Esophagus (tissue), 2 donors: ENCODE measurements at regions not wholly inside any gene's neighbourhood (a gene's known extent, or its start where the extent isn't known, plus 50 kb on each side); places are given as distances from the start of the nearest gene placed in this dataset.

Experiments used
- H3K27ac ChIP-seq, 2 donors: one replicate each; pipeline ENCODE4 v1.5.1; 2013; ENCODE audit warnings: low read depth in 2 of 2, mild to moderate bottlenecking in 2 of 2, inconsistent platforms in 1 of 2, low read length in 1 of 2, moderate library complexity in 1 of 2
- H3K27me3 ChIP-seq, 2 donors: one replicate each; pipeline ENCODE4 v1.6.1; 2013; ENCODE audit warnings: low read length in 2 of 2, control low read depth in 1 of 2, mild to moderate bottlenecking in 1 of 2; ENCODE audit not compliant: insufficient read depth in 2 of 2, control insufficient read depth in 1 of 2
- H3K36me3 ChIP-seq, 2 donors: one replicate each; pipeline ENCODE4 v1.6.1; 2013; ENCODE audit warnings: low read length in 1 of 2; ENCODE audit not compliant: control insufficient read depth in 2 of 2, insufficient read depth in 2 of 2
- H3K4me1 ChIP-seq, 2 donors: one replicate each; pipeline ENCODE4 v1.6.1; 2013; ENCODE audit warnings: low read length in 1 of 2; ENCODE audit not compliant: control insufficient read depth in 2 of 2, insufficient read depth in 2 of 2
- H3K4me3 ChIP-seq, 2 donors: one replicate each; pipeline ENCODE4 v1.5.1; 2013; ENCODE audit warnings: low read length in 2 of 2, mild to moderate bottlenecking in 2 of 2, low read depth in 1 of 2, moderate library complexity in 1 of 2
- H3K9me3 ChIP-seq, 2 donors: one replicate each; pipeline ENCODE4 v1.6.1; 2013; ENCODE audit warnings: mild to moderate bottlenecking in 2 of 2, low read depth in 1 of 2, low read length in 1 of 2, moderate library complexity in 1 of 2; ENCODE audit not compliant: control insufficient read depth in 2 of 2, insufficient read depth in 1 of 2
- WGBS, 2 donors: extraction: QIAGEN DNeasy Blood & Tissue Kit; methylation state at CpG; one replicate each; pipeline ENCODE4 v1.1.7; 2013; 5-methylcytosine and 5-hydroxymethylcytosine counted together
- donor health status: healthy with polysubstance abuse.
- donor health status: Bipolar disorder and iron deficiency.

DNA sequence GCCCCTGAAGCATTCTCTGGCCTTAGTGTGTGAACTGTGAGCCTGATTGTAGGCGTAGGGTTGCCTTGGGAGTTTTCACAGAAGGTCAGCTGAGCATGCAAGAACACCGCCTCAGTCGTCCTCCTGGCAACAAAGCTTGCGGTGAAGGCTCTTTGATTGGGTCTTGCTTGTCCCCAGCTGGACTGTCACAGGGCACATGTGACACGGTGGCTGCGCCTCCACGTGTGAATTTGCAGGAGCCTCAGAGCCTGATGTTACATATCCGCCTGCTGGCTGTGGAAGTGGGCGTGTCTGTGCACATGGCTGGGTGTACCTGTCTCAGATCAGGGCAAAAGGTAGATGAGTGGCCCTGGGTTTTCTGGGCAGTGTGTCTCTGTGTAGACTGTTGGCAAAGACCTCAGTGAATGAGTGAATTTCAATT lies 228.7 kb downstream of the HAUS1 start:
- 34 to 37% methylated on average over 9 of the region's 9 CpGs for WGBS, 2 donors
- Histone ChIP-seq H3K9me3 (peaks cover 0 to 2% of the 10 kb centered on the region in 2 donors), H3K36me3 (no peaks in the 10 kb centered on the region), H3K4me1 (peaks cover 2 to 10% of the 10 kb centered on the region in 2 donors), H3K4me3 (peak overlapping the region in 1 of 2 donors; percentile 56), H3K27me3 (no peaks in the 10 kb centered on the region), H3K27ac (no peak overlapping the region)

DNA sequence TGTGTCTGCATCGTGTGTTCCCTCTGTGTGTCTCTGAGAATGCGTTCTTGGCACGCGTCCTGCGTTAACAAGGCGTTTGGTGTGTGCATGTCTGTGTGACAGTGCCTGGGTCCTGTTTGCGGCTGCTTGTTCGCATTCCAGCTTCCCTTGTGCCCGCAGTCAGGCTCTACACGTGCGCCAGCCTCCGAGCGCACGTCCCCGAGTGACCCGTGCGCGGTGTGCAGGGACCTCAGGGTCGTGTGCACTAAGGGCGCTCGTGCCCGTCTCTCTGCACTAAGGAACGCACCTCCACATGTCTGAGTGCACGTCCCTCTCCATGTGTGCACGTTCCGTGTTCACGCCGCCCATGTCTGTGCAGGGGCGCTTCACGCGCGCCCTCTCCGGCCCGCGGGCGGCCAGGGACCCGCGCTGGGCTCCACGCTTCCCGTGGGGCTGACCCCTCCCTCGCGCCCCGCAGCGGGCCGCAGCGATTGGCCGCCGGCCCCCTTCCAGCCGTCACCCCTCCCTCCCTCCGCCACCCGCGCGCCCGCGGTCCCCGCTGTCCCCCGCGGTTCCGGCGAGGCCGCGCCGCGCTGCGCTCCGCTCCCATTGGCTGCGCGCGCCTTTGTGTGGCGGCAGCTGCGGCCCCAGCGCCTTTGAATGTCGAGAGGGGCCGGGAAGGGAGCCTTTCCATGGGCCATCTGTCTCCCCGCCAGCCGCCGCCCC lies 229.4 kb downstream of the HAUS1 start:
- H3K27ac ChIP-seq: peak overlapping the region in 1 of 2 donors; percentile 14
- peak overlapping the region; percentile 52 to 56 for H3K4me3 ChIP-seq
- H3K27me3 ChIP-seq: no peaks in the 10 kb centered on the region
- 1 to 2% methylated on average over 65 to 77 of the region's 77 CpGs for WGBS, 2 donors
- H3K4me1 ChIP-seq: peaks cover 2 to 10% of the 10 kb centered on the region in 2 donors
- peaks cover 0 to 2% of the 10 kb centered on the region in 2 donors for H3K9me3 ChIP-seq
- no peaks in the 10 kb centered on the region for H3K36me3 ChIP-seq

DNA sequence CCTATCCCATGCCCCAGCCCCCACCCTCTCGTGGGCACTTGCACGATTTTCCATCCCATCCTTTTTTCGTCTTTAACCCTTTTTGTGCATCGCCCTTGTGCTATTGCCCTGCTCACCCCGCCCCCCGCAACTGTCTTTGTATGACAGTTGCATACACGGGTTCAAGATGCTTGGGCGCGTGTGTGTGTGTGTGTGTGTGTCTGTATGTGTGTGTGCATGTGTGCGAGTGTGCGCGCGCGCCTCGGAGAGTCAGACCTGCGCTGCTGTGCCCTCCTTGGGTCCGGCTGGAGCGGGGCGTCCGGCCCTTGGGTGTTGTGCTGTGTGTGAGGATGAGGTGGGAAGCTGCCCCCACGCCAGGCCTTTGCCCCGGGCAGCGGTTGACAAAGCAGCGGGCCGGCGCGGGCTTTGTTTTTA lies 230.7 kb downstream of the HAUS1 start:
- peaks cover 0 to 2% of the 10 kb centered on the region in 2 donors for H3K9me3 ChIP-seq
- H3K27me3 ChIP-seq: no peaks in the 10 kb centered on the region
- peaks cover 2 to 12% of the 10 kb centered on the region in 2 donors for H3K4me1 ChIP-seq
- peak overlapping the region; percentile 52 to 56 for H3K4me3 ChIP-seq
- H3K36me3 ChIP-seq: no peaks in the 10 kb centered on the region
- H3K27ac ChIP-seq: peak overlapping the region in 1 of 2 donors; percentile 22
- 1 to 3% methylated on average over 26 to 27 of the region's 27 CpGs for WGBS, 2 donors

DNA sequence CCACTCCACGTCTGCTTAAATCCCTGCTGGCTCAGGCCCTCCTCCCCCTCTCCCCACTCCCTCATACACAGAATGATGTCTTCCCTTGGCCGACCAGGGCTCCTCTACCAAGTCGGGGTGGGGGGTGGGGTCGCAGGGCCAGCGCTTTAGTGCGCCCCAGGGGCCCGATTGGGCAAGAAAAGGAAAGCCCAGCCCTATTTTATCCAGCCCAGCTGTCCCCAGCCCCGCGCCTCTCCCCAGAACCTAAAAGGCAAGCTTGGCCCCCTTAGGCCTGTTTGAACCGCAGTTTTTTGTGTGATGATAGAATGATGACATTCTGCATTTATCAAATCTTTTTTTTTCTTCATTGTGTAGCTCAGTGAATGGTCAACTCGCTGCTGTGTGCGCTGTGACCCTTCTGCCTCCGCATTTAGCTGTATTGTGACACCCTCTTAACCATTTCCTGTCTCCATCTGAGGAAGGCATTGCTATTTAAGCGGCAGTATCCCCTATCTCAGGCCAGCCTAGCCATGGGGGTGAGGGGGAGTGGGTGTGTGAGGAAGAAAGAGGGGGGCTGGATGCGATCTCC lies 231.4 kb downstream of the HAUS1 start:
- peak overlapping the region; percentile 28 to 52 for H3K4me3 ChIP-seq
- peaks cover 2 to 14% of the 10 kb centered on the region in 2 donors for H3K4me1 ChIP-seq
- peak overlapping the region in 1 of 2 donors; percentile 38 for H3K27ac ChIP-seq
- H3K36me3 ChIP-seq: no peaks in the 10 kb centered on the region
- H3K27me3 ChIP-seq: no peaks in the 10 kb centered on the region
- peaks cover 0 to 2% of the 10 kb centered on the region in 2 donors for H3K9me3 ChIP-seq
- WGBS, 2 donors: 12 to 27% methylated on average over 15 of the region's 15 CpGs

DNA sequence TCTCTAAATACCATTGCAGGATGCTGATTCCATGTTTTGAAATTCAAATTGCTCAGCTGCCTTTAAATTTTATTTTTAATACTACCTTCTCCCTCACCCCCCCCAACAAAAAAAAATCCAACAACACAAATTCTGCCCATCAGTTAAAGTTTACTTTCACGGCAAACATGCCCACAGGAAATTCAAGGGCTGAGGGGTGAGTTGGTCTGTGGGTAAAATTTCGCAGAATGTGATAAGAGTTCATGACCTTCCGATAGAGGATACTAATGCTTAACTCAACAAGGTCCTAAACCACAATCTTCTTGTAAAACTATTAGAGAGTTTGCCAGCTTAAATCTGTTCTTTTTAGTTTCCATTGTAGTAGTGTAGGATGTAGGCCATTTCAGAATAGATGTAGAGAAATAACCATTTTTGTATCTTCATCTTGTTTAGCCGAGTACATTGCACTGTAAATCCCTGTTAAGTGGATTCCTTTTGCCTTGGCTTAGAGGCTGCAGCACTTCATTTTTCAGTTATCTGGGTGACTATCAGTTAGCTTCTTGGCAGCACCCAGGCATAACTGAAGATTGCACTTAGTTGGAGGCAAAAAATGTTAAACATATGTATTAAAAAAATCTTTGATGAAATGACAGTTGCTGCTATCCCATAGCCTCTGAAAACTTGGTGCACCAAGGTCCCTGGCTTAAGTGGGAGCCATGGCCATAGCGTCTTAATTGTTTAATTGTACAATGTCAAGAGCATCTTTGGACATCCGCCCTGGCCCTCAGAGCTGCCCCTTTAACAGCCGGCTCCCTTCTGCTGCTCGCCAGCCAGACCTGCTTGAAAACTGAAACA lies 232.3 kb downstream of the HAUS1 start:
- Histone ChIP-seq H3K4me1 (peaks cover 2 to 16% of the 10 kb centered on the region in 2 donors), H3K9me3 (peaks cover 0 to 2% of the 10 kb centered on the region in 2 donors), H3K27me3 (no peaks in the 10 kb centered on the region), H3K27ac (no peak overlapping the region), H3K36me3 (no peaks in the 10 kb centered on the region), H3K4me3 (no peak overlapping the region)
- 39 to 43% methylated on average over 8 of the region's 8 CpGs for WGBS, 2 donors

DNA sequence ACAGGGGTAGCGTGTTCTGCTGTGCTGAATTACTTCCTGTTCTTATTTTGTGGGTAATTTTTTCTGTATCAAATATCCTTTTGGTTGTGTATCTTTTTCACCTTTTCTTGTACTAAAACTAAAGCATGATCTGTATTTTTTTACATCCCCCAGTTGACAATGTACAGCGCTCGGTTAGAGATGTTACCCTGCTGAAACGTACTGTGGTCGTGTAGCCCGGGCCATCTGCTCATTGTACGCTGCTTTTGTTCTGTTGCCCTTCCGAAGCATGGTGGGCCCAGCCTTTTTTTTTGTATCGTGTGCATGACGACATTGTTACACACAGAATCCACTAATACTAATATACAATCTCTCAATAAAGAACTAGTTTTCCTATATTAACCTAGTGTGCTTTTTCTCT lies 233.1 kb downstream of the HAUS1 start:
- H3K27ac ChIP-seq: no peak overlapping the region
- H3K27me3 ChIP-seq: no peaks in the 10 kb centered on the region
- 60 to 63% methylated on average over 10 of the region's 10 CpGs for WGBS, 2 donors
- peaks cover 0 to 2% of the 10 kb centered on the region in 2 donors for H3K9me3 ChIP-seq
- H3K4me3 ChIP-seq: no peak overlapping the region
- no peaks in the 10 kb centered on the region for H3K36me3 ChIP-seq
- H3K4me1 ChIP-seq: peaks cover 2 to 16% of the 10 kb centered on the region in 2 donors

DNA sequence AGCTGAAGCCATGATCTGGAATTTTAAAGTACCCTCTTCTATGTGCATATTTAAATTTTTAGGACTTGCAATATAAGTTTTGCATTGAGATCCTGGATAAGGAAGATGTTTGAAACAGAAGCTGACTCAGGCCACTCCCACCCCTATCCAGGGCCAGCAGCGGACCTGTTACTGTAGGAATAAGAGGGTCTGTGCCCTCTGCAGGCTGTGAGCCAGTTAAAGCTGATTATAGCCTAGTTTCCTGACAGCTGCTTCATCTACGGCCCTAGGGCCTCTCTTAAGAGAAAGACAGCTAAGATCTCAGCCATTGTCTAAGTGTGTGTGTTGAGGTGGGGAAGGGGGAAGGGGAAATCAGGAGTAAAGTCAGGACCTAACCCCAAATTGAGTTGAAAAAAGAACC lies 234.0 kb downstream of the HAUS1 start:
- no peak overlapping the region for H3K27ac ChIP-seq
- H3K4me3 ChIP-seq: no peak overlapping the region
- WGBS, 2 donors: 56 to 57% methylated on average over 2 of the region's 2 CpGs
- H3K9me3 ChIP-seq: peaks cover 0 to 2% of the 10 kb centered on the region in 2 donors
- peaks cover 2 to 14% of the 10 kb centered on the region in 2 donors for H3K4me1 ChIP-seq
- no peaks in the 10 kb centered on the region for H3K36me3 ChIP-seq
- no peaks in the 10 kb centered on the region for H3K27me3 ChIP-seq

DNA sequence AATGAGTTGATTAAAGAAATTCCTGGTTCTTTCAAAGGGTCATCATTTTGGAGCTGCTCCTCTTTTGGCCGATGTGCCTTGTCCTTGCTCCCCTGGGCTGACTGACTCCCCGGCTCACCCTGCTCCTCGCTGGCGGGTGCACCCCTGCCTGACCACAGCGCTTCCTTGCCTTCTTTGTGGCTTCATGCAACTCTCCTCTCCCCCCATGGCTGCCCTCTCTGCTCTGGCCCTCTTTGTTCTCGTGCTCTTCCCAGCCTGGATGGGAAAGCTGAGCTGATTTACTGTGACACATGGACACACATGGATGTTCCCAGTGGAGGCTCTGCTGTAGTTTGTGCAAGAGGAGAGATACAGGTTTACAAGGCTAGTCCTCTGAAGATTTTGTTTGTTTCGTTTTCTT lies 234.6 kb downstream of the HAUS1 start:
- Histone ChIP-seq H3K27me3 (no peaks in the 10 kb centered on the region), H3K9me3 (no peaks in the 10 kb centered on the region), H3K4me1 (peaks cover 2 to 14% of the 10 kb centered on the region in 2 donors), H3K4me3 (no peak overlapping the region), H3K27ac (no peak overlapping the region), H3K36me3 (no peaks in the 10 kb centered on the region)
- WGBS, 2 donors: 61 to 63% methylated on average over 7 of the region's 7 CpGs

DNA sequence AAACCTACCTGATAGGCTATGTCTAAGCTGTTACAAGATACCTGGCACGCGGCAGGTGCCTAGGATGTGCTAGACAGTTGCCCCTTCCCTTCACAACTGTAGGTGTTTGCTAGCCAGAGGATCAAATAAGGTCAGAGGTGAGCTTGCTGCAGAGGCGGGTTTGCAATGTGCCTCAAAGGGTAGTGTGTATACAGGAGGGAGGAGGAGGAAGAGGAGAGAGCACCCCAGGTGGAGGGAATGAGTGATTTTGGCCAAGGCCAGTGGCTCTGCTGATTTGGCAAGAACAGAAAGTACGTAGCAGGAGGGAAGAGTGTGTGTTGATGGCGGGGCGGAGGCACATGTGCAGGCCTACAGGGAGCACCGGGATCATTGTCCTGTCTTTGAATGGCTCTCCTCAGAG lies 236.5 kb downstream of the HAUS1 start:
- 85 to 87% methylated on average over 7 of the region's 7 CpGs for WGBS, 2 donors
- Histone ChIP-seq H3K4me1 (peaks cover 0 to 13% of the 10 kb centered on the region in 2 donors), H3K27ac (no peak overlapping the region), H3K9me3 (no peaks in the 10 kb centered on the region), H3K27me3 (no peaks in the 10 kb centered on the region), H3K36me3 (no peaks in the 10 kb centered on the region), H3K4me3 (no peak overlapping the region)
